Esophagus mucosa (tissue), 1 donor: ENCODE measurements at regions not wholly inside any gene's neighbourhood (a gene's known extent, or its start where the extent isn't known, plus 50 kb on each side); places are given as distances from the start of the nearest gene placed in this dataset.
A peak's percentile ranks its signal among the peaks of the same experiment; 100 is the strongest.

Experiments
- ATAC-seq: fragments of 200-7000 bp; cut with Tn5 transposase; one replicate; pipeline ENCODE4 v1.9.1; 2020
- donor health status: DM: yes; HTN: yes; CAD: no.

GRCh38 chr3:54020436-54020835 lies 101.9 kb upstream of the CACNA2D3 start:
- ATAC-seq = no peak

GRCh38 chr3:54014067-54014466 lies 108.3 kb upstream of the CACNA2D3 start:
- no peak for ATAC-seq

GRCh38 chr3:54008744-54009143 lies 113.6 kb upstream of the CACNA2D3 start:
- no peak for ATAC-seq

- ATAC-seq = no peak
Measured at GRCh38 chr3:54008099-54008498, 114.3 kb upstream of the CACNA2D3 start.

GRCh38 chr3:54004335-54004734 lies 112.7 kb upstream of the SELENOK start:
- ATAC-seq = no peak

- no peak for ATAC-seq
Measured at GRCh38 chr3:54003136-54003535, 111.5 kb upstream of the SELENOK start.

GRCh38 chr3:53999725-54000124 lies 108.1 kb upstream of the SELENOK start:
- ATAC-seq = no peak

- no peak for ATAC-seq
Measured at GRCh38 chr3:53998980-53999379, 107.3 kb upstream of the SELENOK start.

- ATAC-seq = no peak
Measured at GRCh38 chr3:53997476-53997875, 105.8 kb upstream of the SELENOK start.

- peak; percentile 74 for ATAC-seq
Measured at GRCh38 chr3:53996141-53996874, 104.6 kb upstream of the SELENOK start.

- ATAC-seq = no peak
Measured at GRCh38 chr3:53994986-53995603, 103.4 kb upstream of the SELENOK start.

- no peak for ATAC-seq
Measured at GRCh38 chr3:53991240-53991639, 99.6 kb upstream of the SELENOK start.

- ATAC-seq = no peak
Measured at GRCh38 chr3:53989946-53990345, 98.3 kb upstream of the SELENOK start.

GRCh38 chr3:53989451-53989850 lies 97.8 kb upstream of the SELENOK start:
- no peak for ATAC-seq

- ATAC-seq = no peak
Measured at GRCh38 chr3:53978386-53978785, 86.7 kb upstream of the SELENOK start.

GRCh38 chr3:53975382-53975781 lies 83.7 kb upstream of the SELENOK start:
- ATAC-seq = no peak

GRCh38 chr3:53974324-53974723 lies 82.7 kb upstream of the SELENOK start:
- no peak for ATAC-seq

- ATAC-seq = no peak
Measured at GRCh38 chr3:53973905-53974304, 82.2 kb upstream of the SELENOK start.

- ATAC-seq = peak; percentile 28
Measured at GRCh38 chr3:53970661-53971060, 79.0 kb upstream of the SELENOK start.

GRCh38 chr3:53969086-53969485 lies 77.4 kb upstream of the SELENOK start:
- ATAC-seq = no peak

GRCh38 chr3:53965291-53965690 lies 73.6 kb upstream of the SELENOK start:
- ATAC-seq = no peak

- ATAC-seq = no peak
Measured at GRCh38 chr3:53957831-53958230, 66.2 kb upstream of the SELENOK start.

GRCh38 chr3:53956586-53956985 lies 64.9 kb upstream of the SELENOK start:
- no peak for ATAC-seq

- ATAC-seq = no peak
Measured at GRCh38 chr3:53949541-53949940, 57.9 kb upstream of the SELENOK start.

- ATAC-seq = no peak
Measured at GRCh38 chr3:53948174-53948573, 56.5 kb upstream of the SELENOK start.
